ENCODE measurements at regions not wholly inside any gene's neighbourhood (a gene's known extent, or its start where the extent isn't known, plus 50 kb on each side); places are given as distances from the start of the nearest gene placed in this dataset.

DNA sequence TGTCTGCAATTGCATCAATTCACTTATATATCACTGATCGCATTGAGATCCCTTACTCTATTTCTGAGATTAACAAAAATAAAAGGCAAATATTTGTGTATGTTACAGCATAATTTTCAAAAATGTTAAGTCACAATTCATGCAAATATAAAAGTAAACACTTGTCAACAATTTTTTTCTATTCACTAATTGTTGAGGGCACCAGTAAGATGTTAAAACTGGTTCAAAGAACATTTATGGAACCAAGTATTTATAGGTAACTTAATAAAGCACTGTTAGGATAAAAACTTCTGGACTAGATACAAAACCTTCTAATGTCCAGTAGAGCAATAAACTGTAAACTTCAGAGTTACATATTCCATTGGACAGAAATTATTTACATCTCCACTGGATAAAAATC lies 586.1 kb upstream of the AUTS2 start:
- Histone ChIP-seq H4K8ac (ENCODE audit: low read depth in 2 of 2, low read length in 2 of 2) (no peak overlapping the region), H4K91ac (ENCODE audit: insufficient read depth, low read depth, low read length) (no peak overlapping the region), H2BK15ac (ENCODE audit: low read depth, low read length) (no peak overlapping the region), H2AK5ac (ENCODE audit: low read depth, low read length) (no peak overlapping the region), H2BK5ac (ENCODE audit: low read depth, low read length, poor library complexity, severe bottlenecking) (no peak overlapping the region), H3K56ac (ENCODE audit: extremely low read depth, insufficient read depth, low read length) (no peak overlapping the region), H3K9me3 (ENCODE audit: control insufficient read depth, insufficient read depth, low read length) (peaks cover 3% of the 10 kb centered on the region; the same call in 1 of the 2 replicates), H2BK120ac (ENCODE audit: low read depth, low read length) (no peak overlapping the region), H3K9ac (ENCODE audit: low read depth, low read length) (no peak overlapping the region), H3K27ac (ENCODE audit: insufficient read depth, low read length) (no peak overlapping the region), H2BK20ac (ENCODE audit: low read depth, low read length) (no peak overlapping the region), H3K9me1 (ENCODE audit: insufficient read depth, low read length) (no peaks in the 10 kb centered on the region), H4K20me1 (ENCODE audit: insufficient read depth, low read length) (no peaks in the 10 kb centered on the region), H2AFZ (replicated peaks; ENCODE audit: low read length, poor library complexity) (no peak overlapping the region), H3K14ac (replicated peaks; ENCODE audit: low read depth, low read length) (no peak overlapping the region), H3K4me1 (ENCODE audit: control insufficient read depth, insufficient read depth, low read length) (no peaks in the 10 kb centered on the region), H3K4ac (ENCODE audit: low read depth, low read length) (no peak overlapping the region), H3K27me3 (ENCODE audit: control insufficient read depth, insufficient read depth, low read length) (no peaks in the 10 kb centered on the region), H3K4me3 (ENCODE audit: insufficient read depth, low read depth, low read length) (no peak overlapping the region), H3K4me2 (ENCODE audit: low read depth, low read length) (no peak overlapping the region), H3K36me3 (ENCODE audit: control insufficient read depth, insufficient read depth, low read length) (no peaks in the 10 kb centered on the region), H3K79me1 (ENCODE audit: low read depth in 1 of 2, low read length in 2 of 2) (no peaks in the 10 kb centered on the region), H3K18ac (ENCODE audit: low read depth, low read length) (no peak overlapping the region), H4K5ac (ENCODE audit: low read depth, low read length) (no peak overlapping the region), H2AK9ac (replicated peaks; ENCODE audit: low read depth, low read length, poor library complexity) (no peak overlapping the region), H3K23ac (ENCODE audit: low read depth, low read length) (no peak overlapping the region)
- no CpG with 5 or more reads among the region's 1 CpG for WGBS, 2 experiments (ENCODE audit: extremely low coverage in 2 of 2, insufficient read length in 1 of 2)
- dilution Hi-C loops (cut with HindIII; ENCODE audit: low sequenced_read_pairs, unreplicated experiment) = no loop called here
- in situ Hi-C loops (cut with MboI; ENCODE audit: low sequenced_read_pairs) = no loop called here
- no peak for DNase-seq
- ATAC-seq (ENCODE audit: low read depth) = no peak
- CTCF ChIA-PET = no interaction called here
- intact Hi-C loops (cut with micrococcal nuclease) = no loop called here
- no peak for TF ChIP-seq CHD1 (IDR thresholded peaks at IDR 0.05; ENCODE audit: low read depth, low read length)
- TF ChIP-seq SMC3 (IDR thresholded peaks at IDR 0.05; ENCODE audit: low read depth, low read length) = no peak
- TF ChIP-seq MXI1 (IDR thresholded peaks at IDR 0.05; ENCODE audit: borderline replicate concordance, low read depth, low read length) = no peak
- TF ChIP-seq RFX5 (IDR thresholded peaks at IDR 0.05; ENCODE audit: low read depth, low read length) = no peak
- no TSS peak for BruUV-seq (replicated peaks)
- POLR2A ChIA-PET (ENCODE audit: unreplicated experiment) = no interaction called here

Data from IMR-90 (cell line).